HG03103 (cell line): ENCODE measurements at regions not wholly inside any gene's neighbourhood (a gene's known extent, or its start where the extent isn't known, plus 50 kb on each side); places are given as distances from the start of the nearest gene placed in this dataset.

Experiments
- ATAC-seq: cut with Tn5 transposase; IDR thresholded peaks from one replicate; pipeline ENCODE4 v1.9.1; 2021; ENCODE audit warnings: low read depth; ENCODE audit not compliant: unreplicated experiment

- no peak for ATAC-seq
Measured at GRCh38 chr10:128588402-128588801, 462.2 kb upstream of the MKI67 start.

GRCh38 chr10:128594688-128595087, 468.5 kb upstream of the MKI67 start:
- no peak for ATAC-seq

GRCh38 chr10:128596906-128597305, 470.7 kb upstream of the MKI67 start:
- no peak for ATAC-seq

GRCh38 chr10:128599030-128599429, 472.8 kb upstream of the MKI67 start:
- no peak for ATAC-seq

GRCh38 chr10:128599538-128599937, 473.3 kb upstream of the MKI67 start:
- ATAC-seq: no peak

- no peak for ATAC-seq
Measured at GRCh38 chr10:128602183-128602582, 476.0 kb upstream of the MKI67 start.

GRCh38 chr10:128604025-128604424, 477.8 kb upstream of the MKI67 start:
- ATAC-seq: no peak

GRCh38 chr10:128605180-128605579, 479.0 kb upstream of the MKI67 start:
- no peak for ATAC-seq

GRCh38 chr10:128606055-128606454, 479.8 kb upstream of the MKI67 start:
- ATAC-seq: no peak

- ATAC-seq: no peak
Measured at GRCh38 chr10:128608791-128609190, 482.6 kb upstream of the MKI67 start.

- ATAC-seq: no peak
Measured at GRCh38 chr10:128609460-128609859, 483.2 kb upstream of the MKI67 start.

- ATAC-seq: no peak
Measured at GRCh38 chr10:128610113-128610512, 483.9 kb upstream of the MKI67 start.

GRCh38 chr10:128612195-128612594, 486.0 kb upstream of the MKI67 start:
- no peak for ATAC-seq

GRCh38 chr10:128612631-128613030, 486.4 kb upstream of the MKI67 start:
- no peak for ATAC-seq

GRCh38 chr10:128614016-128614605, 487.9 kb upstream of the MKI67 start:
- no peak for ATAC-seq

- no peak for ATAC-seq
Measured at GRCh38 chr10:128614802-128615553, 488.8 kb upstream of the MKI67 start.

GRCh38 chr10:128617532-128617931, 491.3 kb upstream of the MKI67 start:
- no peak for ATAC-seq

GRCh38 chr10:128622706-128623105, 496.5 kb upstream of the MKI67 start:
- no peak for ATAC-seq

GRCh38 chr10:128623776-128624175, 497.6 kb upstream of the MKI67 start:
- no peak for ATAC-seq

GRCh38 chr10:128624656-128625530, 498.7 kb upstream of the MKI67 start:
- ATAC-seq: no peak

GRCh38 chr10:128625926-128626325, 499.7 kb upstream of the MKI67 start:
- no peak for ATAC-seq
